CD14-positive monocyte (primary cell): ENCODE measurements at regions not wholly inside any gene's neighbourhood (a gene's known extent, or its start where the extent isn't known, plus 50 kb on each side); places are given as distances from the start of the nearest gene placed in this dataset.

ENCODE experiments used
- DNase-seq, 3 donors: peaks; one replicate each; pipeline ENCODE4 v3.0.0-alpha.2; 2011 to 2022
- H2AFZ ChIP-seq: 2 replicates; pipeline ENCODE4 v1.6.0; 2012; ENCODE audit warnings: mild to moderate bottlenecking, low read depth, low read length, inconsistent platforms; ENCODE audit not compliant: insufficient read depth, poor library complexity, severe bottlenecking
- H3K27ac ChIP-seq, 2 donors: 1 replicate in 1 of 2; 2 replicates in 1 of 2; pipeline ENCODE4 v1.5.1; 2012 to 2013; ENCODE audit warnings: low read length in 2 of 2, control low read depth in 1 of 2, inconsistent platforms in 1 of 2, low read depth in 1 of 2, mild to moderate bottlenecking in 1 of 2
- H3K27me3 ChIP-seq, 2 donors: one replicate each; pipeline versions ENCODE4 v1.6.0 to v1.6.1; 2011 to 2013; ENCODE audit warnings: low read length in 2 of 2; ENCODE audit not compliant: control insufficient read depth in 2 of 2, insufficient read depth in 2 of 2
- H3K36me3 ChIP-seq, 2 donors: replicated peaks in 1 of 2; 1 replicate in 1 of 2; 2 replicates in 1 of 2; pipeline versions ENCODE4 v1.5.1 to v1.6.1; 2012 to 2013; ENCODE audit warnings: low read length in 2 of 2, control low read depth in 1 of 2, inconsistent platforms in 1 of 2, mild to moderate bottlenecking in 1 of 2; ENCODE audit not compliant: insufficient read depth in 2 of 2, control insufficient read depth in 1 of 2
- H3K4me1 ChIP-seq, 2 donors: 1 replicate in 1 of 2; 2 replicates in 1 of 2; pipeline versions ENCODE4 v1.5.1 to v1.6.1; 2012 to 2013; ENCODE audit warnings: low read length in 2 of 2, control low read depth in 1 of 2, inconsistent platforms in 1 of 2, mild to moderate bottlenecking in 1 of 2, moderate library complexity in 1 of 2; ENCODE audit not compliant: insufficient read depth in 2 of 2, control insufficient read depth in 1 of 2
- H3K4me2 ChIP-seq: replicated peaks from 2 replicates; pipeline ENCODE3; 2012; ENCODE audit warnings: low read length, moderate library complexity, mild to moderate bottlenecking; ENCODE audit not compliant: poor library complexity, severe bottlenecking; ENCODE audit errors: extremely low read depth
- H3K4me3 ChIP-seq, 3 experiments: fragments of 200-600 bp in 1 of 3; sonication (generic) in 1 of 3; replicated peaks in 1 of 3; 1 replicate in 2 of 3; 2 replicates in 1 of 3; pipeline ENCODE4 v1.5.1; 2011 to 2013; ENCODE audit warnings: low read length in 3 of 3, mild to moderate bottlenecking in 3 of 3, control low read depth in 2 of 3, low read depth in 2 of 3, inconsistent platforms in 1 of 3, moderate library complexity in 1 of 3
- H3K79me2 ChIP-seq: 2 replicates; pipeline ENCODE4 v1.6.0; 2012; ENCODE audit warnings: mild to moderate bottlenecking, control low read depth, inconsistent platforms, low read length, moderate library complexity; ENCODE audit not compliant: insufficient read depth
- H3K9ac ChIP-seq: 2 replicates; pipeline ENCODE4 v1.6.0; 2017; ENCODE audit warnings: low read length, mild to moderate bottlenecking; ENCODE audit not compliant: insufficient read depth, poor library complexity, severe bottlenecking
- H3K9me3 ChIP-seq, 2 donors: replicated peaks in 1 of 2; 1 replicate in 1 of 2; 2 replicates in 1 of 2; pipeline versions ENCODE4 v1.5.1 to v1.6.1; 2012 to 2013; ENCODE audit warnings: low read length in 2 of 2, control low read depth in 1 of 2; ENCODE audit not compliant: control insufficient read depth in 1 of 2, insufficient read depth in 1 of 2
- H4K20me1 ChIP-seq: 2 replicates; pipeline ENCODE4 v1.6.0; 2012; ENCODE audit warnings: mild to moderate bottlenecking, low read length, control low read depth, moderate library complexity; ENCODE audit not compliant: insufficient read depth
- H3K27ac Mint-ChIP-seq, 7 donors: one replicate each; pipeline ENCODE4 v1.8.0; 2020; ENCODE audit warnings: mild to moderate bottlenecking in 7 of 7, mixed read lengths in 7 of 7, moderate library complexity in 6 of 7, inconsistent platforms in 2 of 7
- H3K27me3 Mint-ChIP-seq, 3 donors: one replicate each; pipeline ENCODE4 v1.8.0; 2021 to 2022; ENCODE audit warnings: low read depth in 3 of 3, mild to moderate bottlenecking in 3 of 3, mixed read lengths in 3 of 3, moderate library complexity in 3 of 3, inconsistent platforms in 1 of 3
- H3K36me3 Mint-ChIP-seq, 2 donors: one replicate each; pipeline ENCODE4 v1.8.0; 2020; ENCODE audit warnings: mixed read lengths in 2 of 2, inconsistent platforms in 1 of 2, mild to moderate bottlenecking in 1 of 2
- H3K4me1 Mint-ChIP-seq: one replicate; pipeline ENCODE4 v1.8.0; 2020; ENCODE audit warnings: mild to moderate bottlenecking, mixed read lengths
- H3K4me3 Mint-ChIP-seq, 2 donors: one replicate each; pipeline ENCODE4 v1.8.0; 2020; ENCODE audit warnings: mild to moderate bottlenecking in 2 of 2, mixed read lengths in 2 of 2, moderate library complexity in 1 of 2
- H3K9me3 Mint-ChIP-seq, 7 donors: one replicate each; pipeline ENCODE4 v1.8.0; 2020 to 2022; ENCODE audit warnings: mixed read lengths in 7 of 7, mild to moderate bottlenecking in 6 of 7, moderate library complexity in 6 of 7, inconsistent platforms in 2 of 7
- WGBS: methylation state at CpG from one replicate; pipeline ENCODE4 v1.1.5; 2013; ENCODE audit warnings: missing lambda C conversion rate; ENCODE audit not compliant: insufficient coverage; 5-methylcytosine and 5-hydroxymethylcytosine counted together
- intact Hi-C, 2 donors: fragments of 100-400 bp; cut with micrococcal nuclease; formaldehyde crosslinking; loops; one replicate each; pipeline versions ENCODE4 v1.15.0 to v1.15.1; 2023
- TF ChIP-seq, protein P1 (sequence below): fragments of 200-600 bp; IDR thresholded peaks from one replicate; pipeline ENCODE4 v1.8.0; 2022; ENCODE audit warnings: antibody characterized with exemption, mild to moderate bottlenecking

- 100% methylated on average over 1 of the region's 1 CpG for WGBS
- Mint-ChIP-seq H3K27ac (no peak overlapping the region), H3K4me1 (no peaks in the 10 kb centered on the region), H3K36me3 (no peaks in the 10 kb centered on the region), H3K4me3 (no peak overlapping the region), H3K9me3 (peaks cover 0 to 11% (median 4%) of the 10 kb centered on the region in 7 donors), H3K27me3 (no peaks in the 10 kb centered on the region)
- peaks cover 0 to 9% of the 10 kb centered on the region in 2 donors for H3K9me3 ChIP-seq
- DNase-seq, result no peak
- no peaks in the 10 kb centered on the region for H3K36me3 ChIP-seq
- H2AFZ ChIP-seq, result no peak overlapping the region
- no peak overlapping the region for H3K4me2 ChIP-seq
- H3K4me1 ChIP-seq, result no peaks in the 10 kb centered on the region
- intact Hi-C loops, result no loop called here
- H4K20me1 ChIP-seq, result no peaks in the 10 kb centered on the region
- TF ChIP-seq, protein P1, sequence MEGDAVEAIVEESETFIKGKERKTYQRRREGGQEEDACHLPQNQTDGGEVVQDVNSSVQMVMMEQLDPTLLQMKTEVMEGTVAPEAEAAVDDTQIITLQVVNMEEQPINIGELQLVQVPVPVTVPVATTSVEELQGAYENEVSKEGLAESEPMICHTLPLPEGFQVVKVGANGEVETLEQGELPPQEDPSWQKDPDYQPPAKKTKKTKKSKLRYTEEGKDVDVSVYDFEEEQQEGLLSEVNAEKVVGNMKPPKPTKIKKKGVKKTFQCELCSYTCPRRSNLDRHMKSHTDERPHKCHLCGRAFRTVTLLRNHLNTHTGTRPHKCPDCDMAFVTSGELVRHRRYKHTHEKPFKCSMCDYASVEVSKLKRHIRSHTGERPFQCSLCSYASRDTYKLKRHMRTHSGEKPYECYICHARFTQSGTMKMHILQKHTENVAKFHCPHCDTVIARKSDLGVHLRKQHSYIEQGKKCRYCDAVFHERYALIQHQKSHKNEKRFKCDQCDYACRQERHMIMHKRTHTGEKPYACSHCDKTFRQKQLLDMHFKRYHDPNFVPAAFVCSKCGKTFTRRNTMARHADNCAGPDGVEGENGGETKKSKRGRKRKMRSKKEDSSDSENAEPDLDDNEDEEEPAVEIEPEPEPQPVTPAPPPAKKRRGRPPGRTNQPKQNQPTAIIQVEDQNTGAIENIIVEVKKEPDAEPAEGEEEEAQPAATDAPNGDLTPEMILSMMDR, result no peak
- no peaks in the 10 kb centered on the region for H3K79me2 ChIP-seq
- no peak overlapping the region for H3K27ac ChIP-seq
- H3K9ac ChIP-seq, result no peak overlapping the region
- H3K27me3 ChIP-seq, result no peaks in the 10 kb centered on the region
- no peak overlapping the region for H3K4me3 ChIP-seq
Observed at GRCh38 chr5:12570688-12571087, 666.4 kb upstream of the CTNND2 start.

GRCh38 chr5:12566441-12566840 is 662.2 kb upstream of the CTNND2 start:
- Mint-ChIP-seq H3K4me1 (no peaks in the 10 kb centered on the region), H3K27me3 (peaks cover 0 to 2% (median 0%) of the 10 kb centered on the region in 3 donors), H3K36me3 (no peaks in the 10 kb centered on the region), H3K27ac (no peak overlapping the region), H3K4me3 (no peak overlapping the region), H3K9me3 (peaks cover 0 to 20% (median 2%) of the 10 kb centered on the region in 7 donors)
- no peak overlapping the region for H3K27ac ChIP-seq
- H4K20me1 ChIP-seq, result no peaks in the 10 kb centered on the region
- no peaks in the 10 kb centered on the region for H3K36me3 ChIP-seq
- no peak overlapping the region for H3K9ac ChIP-seq
- H3K4me2 ChIP-seq, result no peak overlapping the region
- TF ChIP-seq, protein P1, result no peak
- no peaks in the 10 kb centered on the region for H3K4me1 ChIP-seq
- H3K4me3 ChIP-seq, result no peak overlapping the region
- 80% methylated on average over 1 of the region's 1 CpG for WGBS
- intact Hi-C loops, result no loop called here
- DNase-seq, result no peak
- no peaks in the 10 kb centered on the region for H3K27me3 ChIP-seq
- H3K79me2 ChIP-seq, result no peaks in the 10 kb centered on the region
- H3K9me3 ChIP-seq, result peaks cover 0 to 7% of the 10 kb centered on the region in 2 donors
- H2AFZ ChIP-seq, result no peak overlapping the region
